Pancreas (tissue), 10 donors: ENCODE measurements at regions not wholly inside any gene's neighbourhood (a gene's known extent, or its start where the extent isn't known, plus 50 kb on each side); places are given as distances from the start of the nearest gene placed in this dataset.
A peak's percentile ranks its signal among the peaks of the same experiment; 100 is the strongest.

Source experiments
- ATAC-seq, 4 donors: fragments of 200-7000 bp; cut with Tn5 transposase; one replicate each; pipeline versions ENCODE4 v1.8.0 to v1.9.1; 2020; ENCODE audit warnings: mild to moderate bottlenecking in 4 of 4, moderate library complexity in 4 of 4
- DNase-seq, 6 donors: peaks; one replicate each; pipeline ENCODE4 v3.0.0-alpha.2; 2020
- FAIRE-seq: peaks from 2 replicates; lab custom pipeline; 2012; peaks lifted over from hg19 to GRCh38; lab: Jason Lieb, UNC
- H3K27ac ChIP-seq, 4 donors: fragments of 200-600 bp; sonication (generic); 1 replicate in 3 of 4; 2 replicates in 1 of 4; pipeline versions ENCODE4 v1.5.0 to v1.8.0; 2020
- H3K27me3 ChIP-seq, 4 donors: fragments of 200-600 bp; one replicate each; pipeline ENCODE4 v1.8.0; 2021
- H3K36me3 ChIP-seq, 3 donors: fragments of 200-600 bp; sonication (generic) in 1 of 3; one replicate each; pipeline versions ENCODE4 v1.5.0 to v1.8.0; 2020 to 2021
- H3K4me1 ChIP-seq, 3 donors: fragments of 200-600 bp; one replicate each; pipeline ENCODE4 v1.8.0; 2021
- H3K4me3 ChIP-seq, 4 donors: fragments of 200-600 bp; sonication (generic) in 2 of 4; one replicate each; pipeline versions ENCODE4 v1.5.0 to v1.8.0; 2020 to 2021
- H3K9me3 ChIP-seq, 4 donors: fragments of 200-600 bp; one replicate each; pipeline ENCODE4 v1.8.0; 2021
- CTCF ChIP-seq, 4 donors: fragments of 200-600 bp; sonication (generic) in 3 of 4; IDR thresholded peaks; one replicate each; pipeline versions ENCODE4 v1.5.0 to v1.8.0; 2021; ENCODE audit warnings: antibody characterized with exemption in 4 of 4
- WGBS, 2 donors: extraction: QIAGEN DNeasy Blood & Tissue Kit; methylation state at CpG; one replicate each; pipeline ENCODE4 v1.1.7; 2013; 5-methylcytosine and 5-hydroxymethylcytosine counted together
- intact Hi-C, 3 donors: fragments of 100-400 bp; cut with DNase I; formaldehyde crosslinking; loops; one replicate each; pipeline versions ENCODE4 v1.11.1 to v1.14.2; 2022
- donor health status: healthy with polysubstance abuse.
- donor health status: DM: no; HTN: no; CAD: no; lungs with moderate emphysema.
- donor health status: DM: no; HTN: no; CAD: no.
- donor health status: control.
- donor health status: control.
- donor health status: Bipolar disorder and iron deficiency.
- donor health status: DM: yes; HTN: yes; CAD: no.
- donor health status: DM: no; HTN: no; CAD: no.
- donor health status: DM: no; HTN: no; CAD: no.
- donor health status: DM: yes; HTN: yes; CAD: no.

GRCh38 chr16:14333361-14333760 lies 262.2 kb downstream of the MRTFB start:
- WGBS, 2 donors: 91 to 95% methylated on average over 2 of the region's 2 CpGs
- intact Hi-C loops: no loop called here

GRCh38 chr16:14331020-14331419 lies 259.9 kb downstream of the MRTFB start:
- no peak for TF ChIP-seq CTCF (IDR thresholded peaks at IDR 0.05)
- WGBS, 2 donors: 80 to 97% methylated on average over 2 of the region's 2 CpGs
- H3K27me3 ChIP-seq: no peaks in the 10 kb centered on the region
- peaks cover 5 to 7% (median 6%) of the 10 kb centered on the region in 3 donors for H3K4me1 ChIP-seq
- DNase-seq: no peak
- no peak for ATAC-seq
- FAIRE-seq: no peak
- no peak overlapping the region for H3K27ac ChIP-seq
- intact Hi-C loops: no loop called here
- H3K36me3 ChIP-seq: no peaks in the 10 kb centered on the region
- no peak overlapping the region for H3K4me3 ChIP-seq
- H3K9me3 ChIP-seq: no peaks in the 10 kb centered on the region

More at GRCh38 chr16:14333361-14333760, 262.2 kb downstream of the MRTFB start:
- Histone ChIP-seq H3K9me3 (no peaks in the 10 kb centered on the region), H3K4me1 (peaks cover 0 to 3% (median 0%) of the 10 kb centered on the region in 3 donors), H3K27ac (no peak overlapping the region), H3K27me3 (no peaks in the 10 kb centered on the region), H3K4me3 (no peak overlapping the region), H3K36me3 (no peaks in the 10 kb centered on the region)
- ATAC-seq (no peak), DNase-seq (no peak), FAIRE-seq (no peak)
- TF ChIP-seq CTCF (IDR thresholded peaks at IDR 0.05): no peak

- ATAC-seq (no peak), DNase-seq (no peak), FAIRE-seq (no peak)
- peaks cover 7 to 15% (median 11%) of the 10 kb centered on the region in 3 donors for H3K4me1 ChIP-seq
- TF ChIP-seq CTCF (IDR thresholded peaks at IDR 0.05): no peak
- H3K27ac ChIP-seq: no peak overlapping the region
- intact Hi-C loops: no loop called here
- no peak overlapping the region for H3K4me3 ChIP-seq
- H3K36me3 ChIP-seq: no peaks in the 10 kb centered on the region
- 95 to 96% methylated on average over 3 of the region's 3 CpGs for WGBS, 2 donors
- no peaks in the 10 kb centered on the region for H3K9me3 ChIP-seq
- H3K27me3 ChIP-seq: no peaks in the 10 kb centered on the region
Measured at GRCh38 chr16:14329727-14330350, 258.7 kb downstream of the MRTFB start.

- no peaks in the 10 kb centered on the region for H3K9me3 ChIP-seq
- no peak overlapping the region for H3K4me3 ChIP-seq
- peak overlapping the region in 3 of 4 donors; percentile 8 to 62 (median 48) for H3K27ac ChIP-seq
- FAIRE-seq (no peak), DNase-seq (peak in 1 of 6 donors; percentile 44), ATAC-seq (peak; percentile 37 to 70 (median 64))
- H3K36me3 ChIP-seq: no peaks in the 10 kb centered on the region
- 29 to 31% methylated on average over 16 of the region's 16 CpGs for WGBS, 2 donors
- peaks cover 11 to 16% (median 15%) of the 10 kb centered on the region in 3 donors for H3K4me1 ChIP-seq
- no peaks in the 10 kb centered on the region for H3K27me3 ChIP-seq
- intact Hi-C loops: no loop called here
- no peak for TF ChIP-seq CTCF (IDR thresholded peaks at IDR 0.05)
Measured at GRCh38 chr16:14325502-14326401, 254.6 kb downstream of the MRTFB start.
